Natural killer cell (primary cell): ENCODE measurements at regions not wholly inside any gene's neighbourhood (a gene's known extent, or its start where the extent isn't known, plus 50 kb on each side); places are given as distances from the start of the nearest gene placed in this dataset.

Source experiments
- ATAC-seq, 3 donors: fragments of 150-1000 bp in 2 of 3; fragments of 200-7000 bp in 1 of 3; cut with Tn5 transposase; 1 replicate in 1 of 3; 2 replicates in 2 of 3; pipeline ENCODE4 v1.10.0; 2021; ENCODE audit warnings: mild to moderate bottlenecking in 2 of 3, moderate library complexity in 2 of 3
- DNase-seq, 2 donors: peaks; one replicate each; pipeline versions ENCODE4 v3.0.0 to v3.0.0-alpha.2; 2013 to 2021; ENCODE audit warnings: mixed read lengths in 1 of 2
- H3K27ac ChIP-seq: one replicate; pipeline ENCODE4 v1.5.1; 2013; ENCODE audit warnings: mild to moderate bottlenecking, low read length
- H3K27me3 ChIP-seq: one replicate; pipeline ENCODE4 v1.6.1; 2013; ENCODE audit warnings: low read length; ENCODE audit not compliant: control insufficient read depth, insufficient read depth
- H3K36me3 ChIP-seq: one replicate; pipeline ENCODE4 v1.6.1; 2013; ENCODE audit warnings: low read length; ENCODE audit not compliant: control insufficient read depth, insufficient read depth
- H3K4me1 ChIP-seq: one replicate; pipeline ENCODE4 v1.6.1; 2013; ENCODE audit warnings: low read length; ENCODE audit not compliant: control insufficient read depth, insufficient read depth
- H3K4me3 ChIP-seq: one replicate; pipeline ENCODE4 v1.5.1; 2013; ENCODE audit warnings: low read length
- H3K9me3 ChIP-seq: one replicate; pipeline ENCODE4 v1.6.1; 2013; ENCODE audit warnings: low read length; ENCODE audit not compliant: control insufficient read depth, insufficient read depth
- H3K27ac Mint-ChIP-seq, 2 donors: one replicate each; pipeline ENCODE4 v1.8.0; 2022; ENCODE audit warnings: mild to moderate bottlenecking in 2 of 2, mixed read lengths in 2 of 2, moderate library complexity in 1 of 2
- H3K27me3 Mint-ChIP-seq, 2 donors: one replicate each; pipeline ENCODE4 v1.8.0; 2022; ENCODE audit warnings: low read depth in 2 of 2, mixed read lengths in 2 of 2
- H3K36me3 Mint-ChIP-seq: one replicate; pipeline ENCODE4 v1.8.0; 2022; ENCODE audit warnings: mixed read lengths
- H3K4me1 Mint-ChIP-seq, 2 donors: one replicate each; pipeline ENCODE4 v1.8.0; 2022; ENCODE audit warnings: mixed read lengths in 2 of 2
- H3K4me3 Mint-ChIP-seq: one replicate; pipeline ENCODE4 v1.8.0; 2022; ENCODE audit warnings: mild to moderate bottlenecking, moderate library complexity, mixed read lengths
- H3K9me3 Mint-ChIP-seq, 2 donors: one replicate each; pipeline ENCODE4 v1.8.0; 2022; ENCODE audit warnings: mixed read lengths in 2 of 2
- CTCF ChIP-seq: fragments of 200-600 bp; IDR thresholded peaks from one replicate; pipeline ENCODE4 v1.8.0; 2022; ENCODE audit warnings: antibody characterized with exemption
- WGBS: methylation state at CpG from one replicate; pipeline ENCODE4 v1.1.7; 2013; ENCODE audit warnings: missing lambda C conversion rate; ENCODE audit not compliant: insufficient coverage; 5-methylcytosine and 5-hydroxymethylcytosine counted together
- intact Hi-C: fragments of 100-400 bp; cut with micrococcal nuclease; formaldehyde crosslinking; loops from one replicate; pipeline ENCODE4 v1.14.2; 2022

DNA sequence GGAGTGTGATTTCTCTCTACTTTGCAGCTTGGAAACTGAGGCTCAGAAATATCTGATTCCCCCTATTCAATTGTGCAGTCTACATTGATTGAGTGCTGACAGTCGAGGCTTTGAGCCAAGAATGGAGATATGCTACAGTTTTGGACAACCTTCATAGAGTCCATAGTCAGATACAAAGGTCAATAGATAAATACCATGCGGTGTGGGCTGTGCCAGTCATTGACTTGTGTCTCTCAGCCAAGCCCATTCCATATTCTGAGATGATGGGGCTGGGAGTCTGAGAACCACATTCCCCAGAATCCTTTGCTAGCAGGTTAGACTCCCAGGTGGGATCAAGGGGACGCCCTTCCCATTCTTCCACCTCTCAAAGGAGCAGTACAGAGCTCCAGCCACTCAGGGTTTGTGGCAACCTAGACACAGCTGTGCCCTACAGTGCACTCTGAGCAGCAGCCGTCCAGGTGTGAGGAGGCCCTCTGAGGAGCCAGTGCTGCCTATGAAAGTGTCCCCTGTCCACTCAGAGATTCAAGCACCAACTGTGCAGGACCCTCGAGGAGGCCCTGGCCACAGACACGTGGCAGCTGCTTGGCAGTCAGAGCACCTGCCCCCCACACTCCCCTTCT lies 348.3 kb downstream of the CYRIA start:
- H3K27me3 ChIP-seq, result no peaks in the 10 kb centered on the region
- TF ChIP-seq CTCF, result no peak
- no peaks in the 10 kb centered on the region for H3K4me1 Mint-ChIP-seq
- no peak overlapping the region for H3K4me3 Mint-ChIP-seq
- H3K27ac Mint-ChIP-seq, result no peak overlapping the region
- H3K9me3 Mint-ChIP-seq, result no peaks in the 10 kb centered on the region
- no peak overlapping the region for H3K4me3 ChIP-seq
- DNase-seq (no peak), ATAC-seq (no peak)
- peaks cover 0 to 8% of the 10 kb centered on the region in 2 donors for H3K27me3 Mint-ChIP-seq
- H3K9me3 ChIP-seq, result no peaks in the 10 kb centered on the region
- 63% methylated on average over 6 of the region's 6 CpGs for WGBS
- H3K36me3 ChIP-seq, result no peaks in the 10 kb centered on the region
- H3K36me3 Mint-ChIP-seq, result no peaks in the 10 kb centered on the region
- H3K4me1 ChIP-seq, result no peaks in the 10 kb centered on the region
- H3K27ac ChIP-seq, result no peak overlapping the region
- intact Hi-C loops, result no loop called here

- Mint-ChIP-seq H3K9me3 (no peaks in the 10 kb centered on the region), H3K4me1 (no peaks in the 10 kb centered on the region), H3K27ac (no peak overlapping the region), H3K4me3 (no peak overlapping the region), H3K36me3 (no peaks in the 10 kb centered on the region), H3K27me3 (peaks cover 0 to 10% of the 10 kb centered on the region in 2 donors)
- intact Hi-C loops, result no loop called here
- ATAC-seq, result no peak
- Histone ChIP-seq H3K9me3 (no peaks in the 10 kb centered on the region), H3K36me3 (no peaks in the 10 kb centered on the region), H3K27me3 (no peaks in the 10 kb centered on the region), H3K27ac (no peak overlapping the region), H3K4me1 (no peaks in the 10 kb centered on the region), H3K4me3 (no peak overlapping the region)
- DNase-seq, result no peak
- WGBS, result 86% methylated on average over 16 of the region's 16 CpGs
- TF ChIP-seq CTCF, result no peak
These were observed 349.0 kb downstream of the CYRIA start for GRCh38 chr2:16316456-16317210.

GRCh38 chr2:16315908-16316307 lies 349.7 kb downstream of the CYRIA start:
- TF ChIP-seq CTCF, result no peak
- Histone ChIP-seq H3K27ac (no peak overlapping the region), H3K27me3 (no peaks in the 10 kb centered on the region), H3K4me1 (no peaks in the 10 kb centered on the region), H3K36me3 (no peaks in the 10 kb centered on the region), H3K9me3 (no peaks in the 10 kb centered on the region), H3K4me3 (no peak overlapping the region)
- Mint-ChIP-seq H3K4me1 (no peaks in the 10 kb centered on the region), H3K27ac (no peak overlapping the region), H3K9me3 (no peaks in the 10 kb centered on the region), H3K4me3 (no peak overlapping the region), H3K27me3 (peaks cover 0 to 10% of the 10 kb centered on the region in 2 donors), H3K36me3 (no peaks in the 10 kb centered on the region)
- WGBS, result 82% methylated on average over 9 of the region's 9 CpGs
- ATAC-seq, result no peak
- no peak for DNase-seq
- intact Hi-C loops, result no loop called here
